K562 (cell line): ENCODE measurements at regions not wholly inside any gene's neighbourhood (a gene's known extent, or its start where the extent isn't known, plus 50 kb on each side); places are given as distances from the start of the nearest gene placed in this dataset.

Source experiments
- ATAC-seq: fragments of 200-7000 bp; cut with Tn5 transposase; 3 replicates; pipeline ENCODE4 v1.9.1; 2020; ENCODE audit warnings: moderate library complexity
- BruUV-seq: library from RNA; stranded (reverse); fragments of 400-500 nt; replicated peaks from 2 replicates; lab custom pipeline; 2021; lab: Mats Ljungman, UMichigan
- CTCF ChIA-PET: fragments of 300-600 bp; formaldehyde crosslinking; extraction: SDS; loops from one replicate; lab custom pipeline; 2021; ENCODE audit warnings: low intra/inter-chr PET ratio; lab: Yijun Ruan, JAX
- POLR2A ChIA-PET: fragments of 300-600, 350-650 bp; sonication (Branson Sonifier 250); formaldehyde crosslinking; extraction: SDS; loops from one replicate; lab custom pipeline; 2021; ENCODE audit warnings: antibody characterized with exemption, inconsistent platforms; lab: Yijun Ruan, JAX
- DNase-seq, 4 experiments: peaks; one replicate each; pipeline versions ENCODE4 v3.0.0 to v3.0.0-alpha.2; 2011 to 2018; ENCODE audit warnings: low spot score in 3 of 4, mixed read lengths in 3 of 4; ENCODE audit errors: extremely low read depth in 1 of 4
- FAIRE-seq: peaks from 2 replicates; lab custom pipeline; 2011; peaks lifted over from hg19 to GRCh38; lab: Jason Lieb, UNC
- H2AFZ ChIP-seq: 2 replicates; pipeline ENCODE4 v1.6.0; 2011; ENCODE audit warnings: low read depth, low read length, control low read depth, inconsistent platforms
- H3K27ac ChIP-seq: fragments of 200-600 bp; 3 replicates; pipeline ENCODE4 v1.8.0; 2011; ENCODE audit warnings: low read depth, mild to moderate bottlenecking, control low read depth, inconsistent platforms, low read length, moderate library complexity, mixed read lengths; ENCODE audit errors: extremely low read depth
- H3K27me3 ChIP-seq, 2 experiments: fragments of 300-600 bp in 1 of 2; 2 replicates in 1 of 2; 3 replicates in 1 of 2; pipeline versions ENCODE4 v1.6.0 to v1.8.0; 2011; ENCODE audit warnings: inconsistent platforms in 2 of 2, low read length in 2 of 2, mild to moderate bottlenecking in 1 of 2, mixed read lengths in 1 of 2, moderate library complexity in 1 of 2; ENCODE audit not compliant: control insufficient read depth in 2 of 2, insufficient read depth in 2 of 2
- H3K36me3 ChIP-seq: fragments of 300-600 bp; 3 replicates; pipeline ENCODE4 v1.8.0; 2011; ENCODE audit warnings: mild to moderate bottlenecking, low read length, inconsistent platforms; ENCODE audit not compliant: control insufficient read depth, insufficient read depth
- H3K4me1 ChIP-seq, 2 experiments: fragments of 200-600 bp in 1 of 2; replicated peaks in 1 of 2; 2 replicates in 1 of 2; 3 replicates in 1 of 2; pipeline versions ENCODE4 v1.5.1 to v1.8.0; 2011; ENCODE audit warnings: inconsistent platforms in 2 of 2, low read length in 2 of 2, mild to moderate bottlenecking in 1 of 2, mixed read lengths in 1 of 2, moderate library complexity in 1 of 2; ENCODE audit not compliant: control insufficient read depth in 2 of 2, insufficient read depth in 2 of 2
- H3K4me2 ChIP-seq: 2 replicates; pipeline ENCODE4 v1.6.1; 2011; ENCODE audit warnings: low read length, control low read depth, inconsistent platforms, mixed read lengths; ENCODE audit not compliant: insufficient read depth
- H3K4me3 ChIP-seq: fragments of 200-600 bp; sonication (generic), shearing (Covaris generic); 2 replicates; pipeline ENCODE4 v1.5.1; 2016; ENCODE audit warnings: control low read depth, inconsistent platforms
- H3K79me2 ChIP-seq: fragments of 200-600 bp; 3 replicates; pipeline ENCODE4 v1.8.0; 2011; ENCODE audit warnings: low read length, inconsistent platforms; ENCODE audit not compliant: control insufficient read depth, insufficient read depth
- H3K9ac ChIP-seq, 2 experiments: 2 replicates each; pipeline versions ENCODE4 v1.6.0 to v1.6.1; 2011; ENCODE audit warnings: low read depth in 2 of 2, low read length in 2 of 2, control low read depth in 1 of 2, inconsistent platforms in 1 of 2, mild to moderate bottlenecking in 1 of 2, mixed read lengths in 1 of 2; ENCODE audit not compliant: insufficient read depth in 1 of 2
- H3K9me1 ChIP-seq: one replicate; pipeline ENCODE4 v1.6.0; 2011; ENCODE audit warnings: inconsistent platforms, mild to moderate bottlenecking, low read length, moderate library complexity; ENCODE audit not compliant: control insufficient read depth, insufficient read depth
- H3K9me3 ChIP-seq: replicated peaks from 2 replicates; pipeline ENCODE4 v1.5.1; 2011; ENCODE audit warnings: low read depth, low read length, inconsistent platforms; ENCODE audit not compliant: control insufficient read depth, insufficient read depth
- H4K20me1 ChIP-seq: replicated peaks from 2 replicates; pipeline ENCODE4 v1.6.1; 2011; ENCODE audit warnings: low read length, inconsistent platforms, mixed read lengths; ENCODE audit not compliant: control insufficient read depth, insufficient read depth
- ARHGAP35 ChIP-seq: fragments of 450-650 bp; IDR thresholded peaks from 2 replicates; pipeline ENCODE4 v1.6.1; 2018; ENCODE audit not compliant: partially characterized antibody
- GATA2 ChIP-seq: sonication (generic); formaldehyde crosslinking; IDR thresholded peaks from 2 replicates; pipeline ENCODE4 v1.4.0; 2020; ENCODE audit warnings: mild to moderate bottlenecking, missing genetic modification reagents
- PRMT5 ChIP-seq: sonication (generic); formaldehyde crosslinking; IDR thresholded peaks from 2 replicates; pipeline ENCODE4 v1.5.0; 2020; ENCODE audit warnings: missing genetic modification reagents
- REST ChIP-seq, 2 experiments: fragments of 450-650 bp; formaldehyde crosslinking in 1 of 2; IDR thresholded peaks; 2 replicates each; pipeline versions ENCODE4 v1.4.0 to v1.6.1; 2014 to 2020; ENCODE audit warnings: mild to moderate bottlenecking in 2 of 2, borderline replicate concordance in 1 of 2, low read depth in 1 of 2
- SRSF1 ChIP-seq: fragments of 200-400 bp; formaldehyde crosslinking; IDR thresholded peaks from 2 replicates; pipeline ENCODE4 v1.6.1; 2017; ENCODE audit warnings: mild to moderate bottlenecking, low read depth, low read length, moderate library complexity
- SRSF3 ChIP-seq: fragments of 200-400 bp; formaldehyde crosslinking; IDR thresholded peaks from 2 replicates; pipeline ENCODE4 v1.6.1; 2016; ENCODE audit warnings: mild to moderate bottlenecking, low read length, moderate library complexity; ENCODE audit not compliant: insufficient read depth
- TAF9B ChIP-seq: fragments of 450-650 bp; IDR thresholded peaks from 2 replicates; pipeline ENCODE4 v1.6.1; 2018; ENCODE audit warnings: mild to moderate bottlenecking; ENCODE audit not compliant: partially characterized antibody
- TAL1 ChIP-seq: fragments of 450-650 bp; IDR thresholded peaks from 2 replicates; pipeline ENCODE4 v1.6.1; 2016; ENCODE audit warnings: mild to moderate bottlenecking
- ZFP1 ChIP-seq: fragments of 450-650 bp; formaldehyde crosslinking; IDR thresholded peaks from 2 replicates; pipeline ENCODE4 v1.4.0; 2020; ENCODE audit warnings: mild to moderate bottlenecking, mixed read lengths
- ZNF354B ChIP-seq: fragments of 250-450 bp; sonication (Bioruptor Pico); IDR thresholded peaks from 2 replicates; pipeline ENCODE4 v1.4.0; 2020
- ZNF77 ChIP-seq: fragments of 250-450 bp; sonication (Bioruptor Pico); IDR thresholded peaks from 2 replicates; pipeline ENCODE4 v1.5.0; 2020
- WGBS: fragments of 100-300 bp; shearing (Covaris generic); methylation state at CpG from one replicate; pipeline ENCODE4 v1.1.6; 2016; ENCODE audit warnings: low coverage, mixed read lengths; ENCODE audit not compliant: insufficient coverage; ENCODE audit errors: missing lambda C conversion rate; 5-methylcytosine and 5-hydroxymethylcytosine counted together
- in situ Hi-C: fragments of 300-500 bp; cut with MboI; formaldehyde crosslinking; loops from 4 replicates; pipeline ENCODE4 v1.15.0; 2018; ENCODE audit warnings: inconsistent platforms, mixed read lengths
- intact Hi-C: fragments of 100-400 bp; cut with micrococcal nuclease; formaldehyde crosslinking; loops from 2 replicates; pipeline ENCODE4 v1.14.2; 2022

- no peak for DNase-seq
- intact Hi-C loops (no loop called here), in situ Hi-C loops (no loop called here)
- no peak overlapping the region for H3K27ac ChIP-seq
- BruUV-seq: no TSS peak
- no peak overlapping the region for H3K4me2 ChIP-seq
- ATAC-seq: no peak
- no peaks in the 10 kb centered on the region for H3K9me1 ChIP-seq
- peaks cover 25 to 56% of the 10 kb centered on the region in 2 experiments for H3K27me3 ChIP-seq
- H3K36me3 ChIP-seq: no peaks in the 10 kb centered on the region
- H2AFZ ChIP-seq: no peak overlapping the region
- no peak for FAIRE-seq
- WGBS: 0% methylated on average over 2 of the region's 2 CpGs
- no peaks in the 10 kb centered on the region for H3K79me2 ChIP-seq
- no peaks in the 10 kb centered on the region for H3K9me3 ChIP-seq
- peaks cover 0 to 6% of the 10 kb centered on the region in 2 experiments; a peak in 2 of 5 replicates for H3K4me1 ChIP-seq
- ChIA-PET POLR2A (interaction anchor here (0.6 kb wide), 1 partner anchor 66 kb away, joined by 3 read pairs; no protein-coding TSS in a partner anchor), CTCF (no interaction called here)
- TF ChIP-seq ZNF77 (CRISPR knock-in tag) (no peak), ZNF354B (CRISPR knock-in tag) (no peak), TAF9B (no peak), ZFP1 (no peak), REST (IDR thresholded peaks at IDR 0.05; ENCODE audit: borderline replicate concordance) (no peak), REST (CRISPR knock-in tag; IDR thresholded peaks at IDR 0.05; ENCODE audit: low read depth) (no peak), PRMT5 (CRISPR knock-in tag) (no peak), TAL1 (no peak), SRSF1 (no peak), SRSF3 (no peak), GATA2 (no peak), ARHGAP35 (no peak)
- no peaks in the 10 kb centered on the region for H4K20me1 ChIP-seq
- no peak overlapping the region for H3K4me3 ChIP-seq
- H3K9ac ChIP-seq: no peak overlapping the region
Observed at GRCh38 chr21:39024538-39024937, 158.7 kb downstream of the PSMG1 start.
